Muscle layer of duodenum (tissue), 2 donors: ENCODE measurements at regions not wholly inside any gene's neighbourhood (a gene's known extent, or its start where the extent isn't known, plus 50 kb on each side); places are given as distances from the start of the nearest gene placed in this dataset.
"Not testable (repeated sequence)": the region's sequence is repeated elsewhere in the genome, so short reads cannot be mapped to it uniquely, and the experiment has no call there.

ENCODE experiments used
- H3K27ac ChIP-seq: one replicate; pipeline ENCODE4 v1.7.0; 2013; ENCODE audit warnings: mild to moderate bottlenecking, low read length
- H3K27me3 ChIP-seq: one replicate; pipeline ENCODE4 v1.7.0; 2013; ENCODE audit warnings: low read depth, mild to moderate bottlenecking, control low read depth, low read length
- H3K36me3 ChIP-seq, 2 donors: one replicate each; pipeline ENCODE4 v1.7.0; 2013; ENCODE audit warnings: low read length in 2 of 2, control low read depth in 1 of 2, mild to moderate bottlenecking in 1 of 2; ENCODE audit not compliant: insufficient read depth in 2 of 2, control insufficient read depth in 1 of 2
- H3K4me1 ChIP-seq, 2 donors: one replicate each; pipeline ENCODE4 v1.7.0; 2013; ENCODE audit warnings: low read length in 2 of 2, mild to moderate bottlenecking in 2 of 2, control low read depth in 1 of 2, moderate library complexity in 1 of 2; ENCODE audit not compliant: insufficient read depth in 2 of 2, control insufficient read depth in 1 of 2
- H3K4me3 ChIP-seq, 2 donors: one replicate each; pipeline ENCODE4 v1.7.0; 2013; ENCODE audit warnings: low read length in 2 of 2, low read depth in 1 of 2, mild to moderate bottlenecking in 1 of 2
- H3K9me3 ChIP-seq, 2 donors: one replicate each; pipeline ENCODE4 v1.7.0; 2013; ENCODE audit warnings: low read length in 2 of 2, control low read depth in 1 of 2, mild to moderate bottlenecking in 1 of 2; ENCODE audit not compliant: control insufficient read depth in 1 of 2
- donor health status: healthy.

DNA sequence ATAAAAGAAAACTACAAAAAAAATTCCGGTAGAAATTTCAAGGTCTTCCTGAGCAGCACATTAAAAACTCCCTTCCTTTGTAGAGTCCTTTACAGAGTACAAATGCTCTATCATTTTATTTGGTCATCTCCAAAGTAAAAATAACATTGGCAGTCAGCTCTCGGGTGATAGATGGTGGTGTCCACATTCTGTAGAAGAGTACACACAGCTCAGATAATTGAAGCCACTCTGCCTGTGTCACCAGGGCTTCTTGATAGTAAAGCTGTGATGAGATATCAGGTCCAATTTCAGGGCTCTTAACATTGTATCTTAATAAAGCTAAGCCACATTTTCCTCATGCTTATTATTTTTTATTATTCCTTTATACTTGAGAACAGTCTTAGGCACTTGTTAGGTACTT lies 371.6 kb downstream of the TAFA4 start:
- Histone ChIP-seq H3K36me3 (no peaks in the 10 kb centered on the region), H3K27ac (no peak overlapping the region), H3K9me3 (peaks cover 0 to 3% of the 10 kb centered on the region in 2 donors), H3K4me3 (no peak overlapping the region), H3K4me1 (no peaks in the 10 kb centered on the region), H3K27me3 (no peaks in the 10 kb centered on the region)

DNA sequence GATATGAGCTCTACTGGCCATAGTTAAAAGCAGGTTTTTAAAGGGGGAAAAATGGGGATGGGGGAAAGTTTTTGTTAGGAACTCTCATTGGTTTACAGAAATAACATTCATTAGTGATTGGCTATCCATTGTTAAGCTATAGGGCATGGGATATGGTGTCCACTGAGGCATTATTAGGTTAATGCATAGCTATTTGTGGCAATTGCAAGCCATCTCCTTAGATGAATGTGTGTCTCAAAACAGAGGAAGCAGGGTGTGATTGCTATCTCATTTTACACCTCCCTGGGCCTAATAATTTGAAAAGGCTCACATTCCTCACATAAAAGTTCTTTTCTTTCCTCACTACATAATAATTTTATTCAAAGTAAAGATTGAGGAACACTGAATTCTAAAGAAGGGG lies 396.6 kb downstream of the TAFA4 start:
- H3K9me3 ChIP-seq = no peaks in the 10 kb centered on the region
- H3K27me3 ChIP-seq = no peaks in the 10 kb centered on the region
- no peaks in the 10 kb centered on the region for H3K4me1 ChIP-seq
- H3K4me3 ChIP-seq = no peak overlapping the region
- no peak overlapping the region for H3K27ac ChIP-seq
- H3K36me3 ChIP-seq = no peaks in the 10 kb centered on the region

DNA sequence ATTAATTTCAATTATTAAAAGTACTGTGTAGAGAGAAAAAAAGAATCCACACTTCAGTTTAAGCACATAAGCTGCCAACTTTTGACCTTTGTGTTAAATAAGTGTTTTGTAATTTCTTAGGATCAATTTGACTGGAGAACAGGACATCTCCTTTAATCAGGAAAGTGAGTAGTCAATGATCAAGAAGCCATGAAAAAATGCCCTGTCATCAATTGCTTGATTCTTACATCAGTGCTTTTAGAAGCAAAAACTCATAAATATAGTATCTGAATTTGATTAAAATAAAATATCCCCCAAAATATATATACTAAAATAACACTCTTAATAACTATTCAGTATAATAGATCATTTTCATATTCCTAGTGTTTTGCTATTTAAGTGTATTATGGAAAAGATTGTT lies 409.0 kb downstream of the TAFA4 start:
- H3K9me3 ChIP-seq = no peaks in the 10 kb centered on the region
- no peaks in the 10 kb centered on the region for H3K4me1 ChIP-seq
- no peak overlapping the region for H3K27ac ChIP-seq
- H3K4me3 ChIP-seq = no peak overlapping the region
- no peaks in the 10 kb centered on the region for H3K36me3 ChIP-seq
- no peaks in the 10 kb centered on the region for H3K27me3 ChIP-seq

DNA sequence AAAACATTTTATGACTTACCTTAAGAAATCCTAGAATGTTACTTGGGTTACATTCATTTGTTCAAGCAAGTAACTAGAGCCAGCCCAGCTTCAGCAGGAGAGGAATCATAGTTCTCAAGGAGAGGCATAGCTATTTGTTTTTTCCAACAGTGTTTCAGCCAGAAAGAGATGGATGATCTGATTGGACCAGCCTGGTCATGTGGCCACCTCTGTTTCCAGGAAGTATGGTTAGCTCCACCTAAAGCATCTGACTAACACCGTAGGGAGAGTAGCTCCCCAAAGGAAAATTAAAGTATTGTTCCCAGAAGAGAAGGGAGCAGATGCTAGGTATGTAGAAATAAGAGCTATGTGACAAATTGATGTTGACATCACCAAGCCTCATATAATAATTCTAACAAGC lies 417.1 kb downstream of the TAFA4 start:
- H3K27me3 ChIP-seq = no peaks in the 10 kb centered on the region
- no peaks in the 10 kb centered on the region for H3K4me1 ChIP-seq
- no peak overlapping the region for H3K4me3 ChIP-seq
- H3K27ac ChIP-seq = no peak overlapping the region
- no peaks in the 10 kb centered on the region for H3K9me3 ChIP-seq
- no peaks in the 10 kb centered on the region for H3K36me3 ChIP-seq

DNA sequence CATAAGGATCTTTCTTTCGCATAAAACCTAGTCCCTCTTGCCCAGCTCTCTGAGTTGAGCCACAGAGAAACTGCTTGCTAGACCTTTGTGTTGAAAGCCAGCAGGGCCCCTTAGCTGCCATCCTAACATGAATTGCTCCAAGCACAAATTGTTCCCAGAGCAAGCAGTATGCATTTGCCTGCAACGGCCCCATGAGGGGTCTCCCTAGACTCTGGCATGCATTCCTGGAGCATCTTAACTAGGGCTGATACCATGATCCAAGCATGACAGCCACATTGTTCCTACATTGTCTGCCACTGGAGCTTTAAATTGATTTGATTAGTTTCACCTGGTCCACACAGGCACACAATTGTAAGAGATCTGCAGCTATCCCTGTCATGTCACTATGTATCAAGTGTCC lies 428.1 kb downstream of the TAFA4 start:
- H3K27ac ChIP-seq = no peak overlapping the region
- H3K27me3 ChIP-seq = no peaks in the 10 kb centered on the region
- peaks cover 0 to 7% of the 10 kb centered on the region in 2 donors for H3K9me3 ChIP-seq
- no peaks in the 10 kb centered on the region for H3K4me1 ChIP-seq
- H3K4me3 ChIP-seq = no peak overlapping the region
- no peaks in the 10 kb centered on the region for H3K36me3 ChIP-seq

DNA sequence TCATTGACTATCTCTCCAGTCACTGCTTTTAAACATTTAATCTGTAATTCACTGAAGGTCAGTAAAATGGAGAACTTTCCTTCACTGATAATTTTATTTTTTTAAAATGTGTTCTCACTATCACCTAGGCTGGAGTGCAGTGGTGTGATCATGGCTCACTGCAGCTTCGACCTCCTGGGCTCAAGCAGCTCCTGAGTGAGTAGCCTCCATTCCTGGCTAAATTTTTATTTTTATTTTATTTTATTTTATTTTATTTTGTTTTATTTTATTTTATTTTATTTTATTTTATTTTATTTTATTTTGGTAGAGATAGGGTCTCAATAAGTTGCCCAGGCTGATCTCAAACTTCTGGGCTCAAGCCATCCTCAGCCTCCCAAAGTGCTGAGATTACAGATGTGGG lies 446.5 kb downstream of the TAFA4 start:
- not testable (repeated sequence) for H3K9me3 ChIP-seq, H3K4me3 ChIP-seq, H3K4me1 ChIP-seq, H3K27ac ChIP-seq, H3K36me3 ChIP-seq, H3K27me3 ChIP-seq

DNA sequence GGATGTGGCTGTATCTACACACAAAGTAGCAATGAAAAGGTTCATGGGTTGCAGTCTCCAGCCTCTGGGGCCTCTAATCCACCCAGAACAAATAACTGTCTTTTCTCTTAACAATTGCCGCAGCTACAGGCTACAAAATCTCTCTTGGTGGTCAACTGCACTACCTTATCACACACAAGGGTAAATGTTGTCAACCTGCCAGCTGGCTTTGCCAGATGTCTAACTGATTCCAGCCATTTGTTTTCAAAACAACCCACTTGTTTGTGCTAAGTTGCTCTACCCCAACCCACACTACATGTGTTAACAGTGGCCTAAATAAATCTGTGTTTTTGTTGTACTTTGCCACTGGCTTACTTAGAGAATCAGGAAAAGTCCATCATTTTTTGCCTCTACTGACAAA lies 447.3 kb downstream of the TAFA4 start:
- Histone ChIP-seq H3K4me3 (no peak overlapping the region), H3K27me3 (no peaks in the 10 kb centered on the region), H3K9me3 (no peaks in the 10 kb centered on the region), H3K36me3 (no peaks in the 10 kb centered on the region), H3K27ac (no peak overlapping the region), H3K4me1 (no peaks in the 10 kb centered on the region)

DNA sequence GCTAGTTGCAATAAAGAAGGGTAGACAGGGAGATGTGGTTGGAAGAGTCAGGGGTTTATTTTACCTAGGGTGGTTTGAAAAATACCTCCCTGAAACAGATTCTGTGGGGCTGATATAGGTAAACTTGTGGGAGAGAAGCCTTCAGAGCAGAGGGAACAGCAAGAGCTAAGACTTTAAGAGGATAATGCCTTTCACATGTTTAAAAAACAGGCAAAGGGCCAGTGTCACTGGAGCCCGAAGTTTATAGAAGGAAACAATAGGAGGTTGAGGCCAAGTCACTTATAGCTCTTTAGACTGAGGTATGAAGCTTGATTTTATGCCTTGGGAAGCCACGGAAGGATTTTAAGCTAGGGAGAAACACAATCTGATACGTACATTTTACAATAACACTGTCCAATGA lies 448.7 kb downstream of the TAFA4 start:
- Histone ChIP-seq H3K9me3 (no peaks in the 10 kb centered on the region), H3K4me1 (no peaks in the 10 kb centered on the region), H3K4me3 (no peak overlapping the region), H3K27ac (no peak overlapping the region), H3K27me3 (no peaks in the 10 kb centered on the region), H3K36me3 (no peaks in the 10 kb centered on the region)

DNA sequence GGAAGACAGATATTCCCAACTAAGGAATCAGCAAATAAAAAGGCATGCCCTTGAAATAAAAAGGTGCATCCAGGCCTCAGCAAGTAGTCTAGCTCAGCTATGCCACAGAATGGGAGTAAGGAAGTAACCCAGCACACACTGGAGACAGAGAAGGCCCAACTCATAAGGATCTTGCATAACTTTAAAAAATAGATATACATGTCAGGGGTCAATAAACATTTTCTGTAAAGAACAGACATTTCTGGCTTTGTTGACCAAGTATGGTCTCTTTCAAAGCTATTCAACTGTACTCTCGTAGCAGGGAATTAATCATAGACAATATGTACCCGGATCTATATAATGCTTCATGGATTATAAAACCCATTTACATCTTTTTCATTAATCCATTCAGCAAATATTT lies 449.3 kb downstream of the TAFA4 start:
- Histone ChIP-seq H3K4me1 (no peaks in the 10 kb centered on the region), H3K9me3 (no peaks in the 10 kb centered on the region), H3K27me3 (no peaks in the 10 kb centered on the region), H3K36me3 (no peaks in the 10 kb centered on the region), H3K4me3 (no peak overlapping the region), H3K27ac (no peak overlapping the region)

DNA sequence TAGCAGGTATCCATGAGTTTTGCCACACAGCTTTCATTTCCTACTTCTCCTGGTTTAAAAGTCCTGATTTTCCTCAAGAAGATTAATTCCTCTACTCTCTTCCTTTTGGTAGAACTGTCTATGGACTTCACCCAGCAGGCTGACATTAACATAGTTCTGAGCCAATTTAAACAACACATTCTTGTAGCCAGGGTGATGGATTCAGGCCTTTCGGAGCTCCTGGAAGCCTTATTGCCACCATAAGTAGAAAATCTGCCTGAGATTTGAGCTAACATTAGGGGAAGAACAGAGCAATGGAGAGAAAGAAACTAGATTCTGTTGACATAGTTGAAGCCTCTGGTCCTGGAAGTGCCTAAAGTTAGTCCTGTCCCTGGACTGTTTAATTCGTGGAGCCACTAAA lies 449.8 kb downstream of the TAFA4 start:
- H3K4me1 ChIP-seq = no peaks in the 10 kb centered on the region

DNA sequence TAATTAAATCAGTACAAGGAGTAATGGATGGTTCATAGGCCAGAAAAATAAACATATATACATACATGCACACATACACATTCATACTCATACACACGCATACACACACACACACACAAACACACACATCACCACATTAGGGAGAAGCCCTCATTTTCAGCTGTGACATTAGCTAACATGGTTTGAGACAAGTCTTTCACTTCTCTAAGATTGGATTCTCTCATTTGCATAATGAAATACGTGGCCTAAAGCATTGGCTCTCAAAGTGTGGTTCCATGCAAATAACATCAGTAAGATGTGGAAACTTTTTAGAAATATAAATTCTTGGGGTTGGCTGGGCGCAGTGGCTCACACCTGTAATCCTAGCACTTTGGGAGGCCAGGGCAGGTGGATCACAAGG lies 452.6 kb downstream of the TAFA4 start:
- Histone ChIP-seq H3K9me3 (no peaks in the 10 kb centered on the region), H3K27ac (no peak overlapping the region), H3K36me3 (no peaks in the 10 kb centered on the region), H3K27me3 (no peaks in the 10 kb centered on the region), H3K4me3 (no peak overlapping the region), H3K4me1 (no peaks in the 10 kb centered on the region)

More for the DNA sequence above, 449.8 kb downstream of the TAFA4 start:
- H3K27me3 ChIP-seq = no peaks in the 10 kb centered on the region
- no peaks in the 10 kb centered on the region for H3K9me3 ChIP-seq
- no peak overlapping the region for H3K4me3 ChIP-seq
- no peaks in the 10 kb centered on the region for H3K36me3 ChIP-seq
- H3K27ac ChIP-seq = no peak overlapping the region

DNA sequence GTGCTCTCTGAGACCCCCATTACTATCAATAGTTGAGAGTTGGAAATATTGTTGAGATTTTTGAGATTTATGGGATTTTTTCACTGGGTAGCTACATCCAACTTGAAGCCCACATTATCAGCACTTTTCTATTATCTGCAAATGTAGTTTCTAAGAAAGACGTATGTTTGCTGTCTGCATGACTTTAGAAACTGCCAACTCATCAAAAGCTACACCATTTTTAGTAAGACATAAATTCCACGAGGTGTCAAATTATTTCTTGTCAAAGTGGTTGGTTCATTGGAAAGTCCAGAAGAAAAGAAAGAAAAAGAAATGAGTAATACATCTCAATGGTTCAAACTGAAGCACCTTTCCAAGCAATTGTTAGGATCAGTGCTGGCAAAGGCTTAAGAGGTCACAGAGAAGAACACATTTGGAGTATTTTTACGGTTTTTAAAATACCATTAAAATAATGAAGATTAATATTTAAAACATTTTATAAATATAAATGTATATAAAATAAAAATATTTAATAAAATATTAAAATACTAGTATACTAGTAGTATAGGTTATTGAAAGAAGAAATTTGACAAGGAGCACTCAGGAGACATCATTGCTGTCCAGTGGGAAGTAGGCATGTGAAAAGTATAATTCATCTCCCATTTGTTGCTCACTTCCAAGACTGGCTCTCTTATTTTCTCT lies 463.5 kb downstream of the TAFA4 start:
- H3K4me3 ChIP-seq = no peak overlapping the region
- no peaks in the 10 kb centered on the region for H3K27me3 ChIP-seq
- H3K9me3 ChIP-seq = no peaks in the 10 kb centered on the region
- no peaks in the 10 kb centered on the region for H3K4me1 ChIP-seq
- no peaks in the 10 kb centered on the region for H3K36me3 ChIP-seq
- H3K27ac ChIP-seq = no peak overlapping the region
